ENCODE measurements at regions not wholly inside any gene's neighbourhood (a gene's known extent, or its start where the extent isn't known, plus 50 kb on each side); places are given as distances from the start of the nearest gene placed in this dataset.

DNA sequence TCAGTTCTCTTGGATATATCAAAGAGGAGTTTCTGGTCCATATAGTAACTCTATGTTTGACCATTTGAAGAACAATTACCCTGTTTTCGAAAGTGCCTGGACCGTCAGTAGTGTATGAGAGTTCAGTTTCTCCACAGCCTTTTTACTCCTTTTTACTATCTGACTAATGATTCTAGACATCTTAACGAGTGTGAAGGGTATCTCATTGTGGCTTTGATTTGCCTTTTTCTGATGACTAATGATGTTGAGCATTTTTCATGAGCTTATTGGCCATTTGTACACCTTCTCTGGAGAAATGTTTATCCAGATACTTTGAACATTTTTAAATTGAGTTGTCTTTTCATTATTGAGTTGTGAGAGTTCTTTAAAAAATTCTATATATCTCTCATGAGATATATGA is 114.9 kb upstream of the ATXN1 start:
- H3K27ac ChIP-seq (ENCODE audit: low read length), result no peak overlapping the region
- H3K36me3 ChIP-seq (ENCODE audit: insufficient read depth, low read length), result no peaks in the 10 kb centered on the region
- no peaks in the 10 kb centered on the region for H3K79me2 ChIP-seq (ENCODE audit: insufficient read depth, low read length)
- H4K20me1 ChIP-seq (ENCODE audit: insufficient read depth, low read length), result no peaks in the 10 kb centered on the region
- DNase-seq (no peak), ATAC-seq (ENCODE audit: insufficient read depth, low read depth) (no peak)
- H3K4me1 ChIP-seq (ENCODE audit: insufficient read depth, low read length), result no peaks in the 10 kb centered on the region
- H2AFZ ChIP-seq (ENCODE audit: low read depth, low read length), result no peak overlapping the region
- no peak overlapping the region for H3K4me2 ChIP-seq (ENCODE audit: insufficient read depth, low read length)
- H3K4me3 ChIP-seq (ENCODE audit: low read depth in 1 of 2, low read length in 2 of 2), result no peak overlapping the region
- H3K27me3 ChIP-seq (ENCODE audit: insufficient read depth, low read length, poor library complexity), result no peaks in the 10 kb centered on the region
- no peak overlapping the region for H3K9ac ChIP-seq (ENCODE audit: low read depth, low read length)
- no peaks in the 10 kb centered on the region for H3K9me3 ChIP-seq (ENCODE audit: insufficient read depth, low read length, severe bottlenecking)
- no peak for TF ChIP-seq EZH2 (IDR thresholded peaks at IDR 0.05; ENCODE audit: borderline replicate concordance, low read depth, low read length, severe bottlenecking)
- TF ChIP-seq, protein P1, sequence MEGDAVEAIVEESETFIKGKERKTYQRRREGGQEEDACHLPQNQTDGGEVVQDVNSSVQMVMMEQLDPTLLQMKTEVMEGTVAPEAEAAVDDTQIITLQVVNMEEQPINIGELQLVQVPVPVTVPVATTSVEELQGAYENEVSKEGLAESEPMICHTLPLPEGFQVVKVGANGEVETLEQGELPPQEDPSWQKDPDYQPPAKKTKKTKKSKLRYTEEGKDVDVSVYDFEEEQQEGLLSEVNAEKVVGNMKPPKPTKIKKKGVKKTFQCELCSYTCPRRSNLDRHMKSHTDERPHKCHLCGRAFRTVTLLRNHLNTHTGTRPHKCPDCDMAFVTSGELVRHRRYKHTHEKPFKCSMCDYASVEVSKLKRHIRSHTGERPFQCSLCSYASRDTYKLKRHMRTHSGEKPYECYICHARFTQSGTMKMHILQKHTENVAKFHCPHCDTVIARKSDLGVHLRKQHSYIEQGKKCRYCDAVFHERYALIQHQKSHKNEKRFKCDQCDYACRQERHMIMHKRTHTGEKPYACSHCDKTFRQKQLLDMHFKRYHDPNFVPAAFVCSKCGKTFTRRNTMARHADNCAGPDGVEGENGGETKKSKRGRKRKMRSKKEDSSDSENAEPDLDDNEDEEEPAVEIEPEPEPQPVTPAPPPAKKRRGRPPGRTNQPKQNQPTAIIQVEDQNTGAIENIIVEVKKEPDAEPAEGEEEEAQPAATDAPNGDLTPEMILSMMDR (IDR thresholded peaks at IDR 0.05; ENCODE audit: borderline replicate concordance, extremely low read depth, low read length, poor library complexity, severe bottlenecking), result no peak

DNA sequence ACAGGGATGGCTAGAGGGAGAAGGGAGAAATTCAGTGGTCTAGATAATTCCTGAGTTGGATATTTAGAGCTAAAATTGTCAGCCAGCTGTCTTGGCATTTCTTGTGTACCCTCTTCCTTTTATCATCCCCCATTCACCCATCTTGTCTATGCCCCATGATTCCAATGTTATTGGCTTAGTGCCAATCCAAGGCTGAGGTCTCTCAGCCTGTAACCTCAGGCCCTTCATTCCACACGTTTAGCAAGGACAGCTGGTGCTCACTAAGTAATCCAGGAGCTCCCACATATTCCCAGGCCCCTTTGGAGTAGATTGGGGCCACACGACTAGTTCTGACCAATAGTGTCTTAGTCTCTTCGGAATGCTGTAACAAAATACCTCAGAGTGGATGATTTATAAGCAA is 112.4 kb upstream of the ATXN1 start:
- no peaks in the 10 kb centered on the region for H3K79me2 ChIP-seq (ENCODE audit: insufficient read depth, low read length)
- no peak for ATAC-seq (ENCODE audit: insufficient read depth, low read depth)
- no peaks in the 10 kb centered on the region for H4K20me1 ChIP-seq (ENCODE audit: insufficient read depth, low read length)
- H3K4me1 ChIP-seq (ENCODE audit: insufficient read depth, low read length), result no peaks in the 10 kb centered on the region
- H2AFZ ChIP-seq (ENCODE audit: low read depth, low read length), result no peak overlapping the region
- H3K27me3 ChIP-seq (ENCODE audit: insufficient read depth, low read length, poor library complexity), result no peaks in the 10 kb centered on the region
- H3K4me2 ChIP-seq (ENCODE audit: insufficient read depth, low read length), result no peak overlapping the region
- H3K9ac ChIP-seq (ENCODE audit: low read depth, low read length), result no peak overlapping the region
- no peak for TF ChIP-seq EZH2 (IDR thresholded peaks at IDR 0.05; ENCODE audit: borderline replicate concordance, low read depth, low read length, severe bottlenecking)
- TF ChIP-seq, protein P1 (IDR thresholded peaks at IDR 0.05; ENCODE audit: borderline replicate concordance, extremely low read depth, low read length, poor library complexity, severe bottlenecking), result no peak
- no peaks in the 10 kb centered on the region for H3K9me3 ChIP-seq (ENCODE audit: insufficient read depth, low read length, severe bottlenecking)
- H3K4me3 ChIP-seq (ENCODE audit: low read depth in 1 of 2, low read length in 2 of 2), result no peak overlapping the region
- no peaks in the 10 kb centered on the region for H3K36me3 ChIP-seq (ENCODE audit: insufficient read depth, low read length)
- H3K27ac ChIP-seq (ENCODE audit: low read length), result no peak overlapping the region
- DNase-seq, result no peak

DNA sequence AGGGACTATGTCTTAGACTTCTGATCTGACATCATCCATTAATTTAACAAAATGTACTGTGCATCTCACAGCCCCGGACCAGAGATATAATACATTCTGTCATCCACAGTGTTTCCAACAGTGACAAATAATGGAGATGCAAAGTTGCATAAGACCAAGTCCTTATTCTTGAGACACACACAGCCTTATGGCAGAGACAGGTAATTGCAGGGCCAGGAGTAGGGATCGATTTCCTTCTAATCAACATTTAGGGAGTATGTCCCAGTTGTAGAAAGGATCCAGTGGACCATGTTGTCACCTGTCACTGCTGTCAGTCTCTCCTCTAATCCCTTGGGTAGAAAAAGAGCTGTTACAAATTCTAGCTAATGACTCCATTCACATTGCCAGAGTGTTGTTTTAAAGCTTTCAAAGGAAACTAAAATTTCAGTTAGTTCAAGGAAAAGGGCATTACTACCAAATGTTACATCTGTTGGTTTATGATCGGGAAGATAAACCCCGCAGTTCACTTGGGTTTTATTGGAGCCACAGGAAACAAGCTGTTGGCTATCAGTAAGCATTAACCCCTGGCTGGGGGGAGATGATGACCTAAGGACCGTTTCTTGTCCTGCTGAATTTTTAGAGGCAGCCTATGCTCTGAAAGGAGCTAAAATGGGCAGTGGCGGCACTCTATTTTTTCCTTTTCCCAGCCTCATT is 111.4 kb upstream of the ATXN1 start:
- ATAC-seq (ENCODE audit: insufficient read depth, low read depth) (no peak), DNase-seq (no peak)
- H3K9ac ChIP-seq (ENCODE audit: low read depth, low read length), result no peak overlapping the region
- no peaks in the 10 kb centered on the region for H3K36me3 ChIP-seq (ENCODE audit: insufficient read depth, low read length)
- H3K9me3 ChIP-seq (ENCODE audit: insufficient read depth, low read length, severe bottlenecking), result no peaks in the 10 kb centered on the region
- no peak overlapping the region for H3K27ac ChIP-seq (ENCODE audit: low read length)
- H3K4me1 ChIP-seq (ENCODE audit: insufficient read depth, low read length), result no peaks in the 10 kb centered on the region
- no peaks in the 10 kb centered on the region for H4K20me1 ChIP-seq (ENCODE audit: insufficient read depth, low read length)
- H3K27me3 ChIP-seq (ENCODE audit: insufficient read depth, low read length, poor library complexity), result no peaks in the 10 kb centered on the region
- no peak overlapping the region for H2AFZ ChIP-seq (ENCODE audit: low read depth, low read length)
- no peak overlapping the region for H3K4me2 ChIP-seq (ENCODE audit: insufficient read depth, low read length)
- TF ChIP-seq, protein P1 (IDR thresholded peaks at IDR 0.05; ENCODE audit: borderline replicate concordance, extremely low read depth, low read length, poor library complexity, severe bottlenecking), result no peak
- no peak for TF ChIP-seq EZH2 (IDR thresholded peaks at IDR 0.05; ENCODE audit: borderline replicate concordance, low read depth, low read length, severe bottlenecking)
- no peak overlapping the region for H3K4me3 ChIP-seq (ENCODE audit: low read depth in 1 of 2, low read length in 2 of 2)
- no peaks in the 10 kb centered on the region for H3K79me2 ChIP-seq (ENCODE audit: insufficient read depth, low read length)
